GM23248 (cell line): ENCODE measurements at regions not wholly inside any gene's neighbourhood (a gene's known extent, or its start where the extent isn't known, plus 50 kb on each side); places are given as distances from the start of the nearest gene placed in this dataset.

ENCODE experiments used
- DNase-seq: peaks from one replicate; pipeline ENCODE4 v3.0.0-alpha.2; 2015
- H2AFZ ChIP-seq: fragments of 200-600 bp; sonication (generic); 2 replicates; pipeline ENCODE4 v1.6.1; 2016; ENCODE audit warnings: antibody characterized with exemption
- H3F3A ChIP-seq: fragments of 200-600 bp; sonication (generic); 2 replicates; pipeline ENCODE4 v1.6.1; 2016; ENCODE audit warnings: mild to moderate bottlenecking, antibody characterized with exemption, mixed run types; ENCODE audit not compliant: insufficient read depth
- H3K27ac ChIP-seq: fragments of 200-600 bp; sonication (generic); 2 replicates; pipeline ENCODE4 v1.5.1; 2016; ENCODE audit warnings: mild to moderate bottlenecking
- H3K27me3 ChIP-seq: fragments of 200-600 bp; sonication (generic); replicated peaks from 2 replicates; pipeline ENCODE4 v1.6.1; 2016; ENCODE audit warnings: mild to moderate bottlenecking; ENCODE audit not compliant: insufficient read depth
- H3K36me3 ChIP-seq: fragments of 200-600 bp; sonication (generic); 2 replicates; pipeline ENCODE4 v1.6.1; 2016; ENCODE audit warnings: low read depth, mild to moderate bottlenecking
- H3K4me1 ChIP-seq: fragments of 200-600 bp; sonication (generic); 2 replicates; pipeline ENCODE4 v1.6.1; 2016; ENCODE audit warnings: mild to moderate bottlenecking; ENCODE audit not compliant: insufficient read depth
- H3K4me2 ChIP-seq: fragments of 200-600 bp; sonication (generic); one replicate; pipeline ENCODE4 v1.6.1; 2016; ENCODE audit warnings: mild to moderate bottlenecking; ENCODE audit not compliant: unreplicated experiment
- H3K4me3 ChIP-seq: fragments of 200-600 bp; sonication (generic); 2 replicates; pipeline ENCODE4 v1.5.1; 2016; ENCODE audit warnings: mild to moderate bottlenecking
- H3K79me2 ChIP-seq: fragments of 200-600 bp; sonication (generic); 2 replicates; pipeline ENCODE4 v1.6.1; 2016; ENCODE audit warnings: mild to moderate bottlenecking; ENCODE audit not compliant: insufficient read depth
- H3K9ac ChIP-seq: fragments of 200-600 bp; sonication (generic); 2 replicates; pipeline ENCODE4 v1.6.1; 2016; ENCODE audit warnings: mild to moderate bottlenecking
- H3K9me2 ChIP-seq: fragments of 200-600 bp; sonication (generic); 2 replicates; pipeline ENCODE4 v1.6.1; 2016; ENCODE audit warnings: mixed run types, mild to moderate bottlenecking, moderate library complexity; ENCODE audit not compliant: insufficient read depth
- H3K9me3 ChIP-seq: fragments of 200-600 bp; sonication (generic); one replicate; pipeline ENCODE4 v1.6.1; 2017; ENCODE audit warnings: low read depth
- H4K20me1 ChIP-seq: fragments of 200-600 bp; sonication (generic); 2 replicates; pipeline ENCODE4 v1.6.0; 2016; ENCODE audit not compliant: insufficient read depth
- EZH2 ChIP-seq: fragments of 200-600 bp; sonication (generic); IDR thresholded peaks from 2 replicates; pipeline ENCODE4 v1.6.1; 2018; ENCODE audit warnings: antibody characterized with exemption, mild to moderate bottlenecking; ENCODE audit not compliant: insufficient read depth, poor library complexity, severe bottlenecking
- EZH2phosphoT487 ChIP-seq: fragments of 200-600 bp; sonication (generic); IDR thresholded peaks from 2 replicates; pipeline ENCODE4 v1.6.1; 2018; ENCODE audit warnings: antibody characterized with exemption, moderate library complexity, mild to moderate bottlenecking, low read depth; ENCODE audit not compliant: insufficient read depth
- WGBS, 2 experiments: methylation state at CpG; one replicate each; pipeline ENCODE4 v1.1.6; 2015 to 2017; ENCODE audit warnings: low lambda C conversion rate in 2 of 2, low coverage in 1 of 2; ENCODE audit errors: missing lambda C conversion rate in 2 of 2; 5-methylcytosine and 5-hydroxymethylcytosine counted together
- in situ Hi-C: fragments of 300-500 bp; cut with MboI; formaldehyde crosslinking; loops from 2 replicates; pipeline ENCODE4 v1.15.0; 2020

- peaks cover 12% of the 10 kb centered on the region for H3F3A ChIP-seq
- no peaks in the 10 kb centered on the region for H3K9me2 ChIP-seq
- no peaks in the 10 kb centered on the region for H3K36me3 ChIP-seq
- TF ChIP-seq EZH2phosphoT487 (no peak), EZH2 (no peak)
- in situ Hi-C loops: loop anchor here (25.0 kb wide), 1 partner anchor 509 kb away; no protein-coding TSS in a partner anchor
- no peak overlapping the region for H2AFZ ChIP-seq
- no peak overlapping the region for H3K4me3 ChIP-seq
- no peak overlapping the region for H3K9ac ChIP-seq
- H4K20me1 ChIP-seq: no peaks in the 10 kb centered on the region
- no peak overlapping the region for H3K4me2 ChIP-seq
- H3K27me3 ChIP-seq: no peaks in the 10 kb centered on the region
- H3K79me2 ChIP-seq: no peaks in the 10 kb centered on the region
- H3K4me1 ChIP-seq: peaks cover 18% of the 10 kb centered on the region
- DNase-seq: no peak
- H3K27ac ChIP-seq: no peak overlapping the region
- no peaks in the 10 kb centered on the region for H3K9me3 ChIP-seq
Observed at GRCh38 chr15:66928101-66928500, 137.3 kb upstream of the SMAD3 start.

GRCh38 chr15:66928784-66929183, 136.6 kb upstream of the SMAD3 start:
- no peak overlapping the region for H3K4me2 ChIP-seq
- no peaks in the 10 kb centered on the region for H3K79me2 ChIP-seq
- H2AFZ ChIP-seq: no peak overlapping the region
- H3K4me3 ChIP-seq: no peak overlapping the region
- WGBS, 2 experiments: 97% methylated on average over 1 of the region's 1 CpG; no CpG with 5 or more reads in 1 of the 2 experiments
- no peaks in the 10 kb centered on the region for H3K9me2 ChIP-seq
- no peak overlapping the region for H3K9ac ChIP-seq
- H4K20me1 ChIP-seq: no peaks in the 10 kb centered on the region
- no peaks in the 10 kb centered on the region for H3K9me3 ChIP-seq
- H3F3A ChIP-seq: peaks cover 12% of the 10 kb centered on the region
- in situ Hi-C loops: loop anchor here (25.0 kb wide), 1 partner anchor 509 kb away; no protein-coding TSS in a partner anchor
- TF ChIP-seq EZH2phosphoT487: no peak
- TF ChIP-seq EZH2: no peak
- no peak overlapping the region for H3K27ac ChIP-seq
- H3K4me1 ChIP-seq: peaks cover 18% of the 10 kb centered on the region
- H3K27me3 ChIP-seq: no peaks in the 10 kb centered on the region
- DNase-seq: no peak
- H3K36me3 ChIP-seq: no peaks in the 10 kb centered on the region

GRCh38 chr15:66929843-66930402, 135.5 kb upstream of the SMAD3 start:
- no peak overlapping the region for H3K9ac ChIP-seq
- H3K4me1 ChIP-seq: peaks cover 18% of the 10 kb centered on the region
- no peaks in the 10 kb centered on the region for H3K9me3 ChIP-seq
- no peak overlapping the region for H3K27ac ChIP-seq
- no peaks in the 10 kb centered on the region for H3K27me3 ChIP-seq
- no peak overlapping the region for H3K4me3 ChIP-seq
- H4K20me1 ChIP-seq: no peaks in the 10 kb centered on the region
- no peaks in the 10 kb centered on the region for H3K9me2 ChIP-seq
- no peak for DNase-seq
- H3K4me2 ChIP-seq: no peak overlapping the region
- in situ Hi-C loops: loop anchor here (25.0 kb wide), 1 partner anchor 507 kb away; no protein-coding TSS in a partner anchor
- H3K36me3 ChIP-seq: no peaks in the 10 kb centered on the region
- no peak overlapping the region for H2AFZ ChIP-seq
- H3F3A ChIP-seq: peaks cover 12% of the 10 kb centered on the region
- WGBS, 2 experiments: 78 to 91% methylated on average over 2 of the region's 2 CpGs
- no peaks in the 10 kb centered on the region for H3K79me2 ChIP-seq
- TF ChIP-seq EZH2phosphoT487 (no peak), EZH2 (no peak)

- H2AFZ ChIP-seq: peak overlapping the region; percentile 21; the same call in 1 of the 2 replicates
- TF ChIP-seq EZH2 (no peak), EZH2phosphoT487 (no peak)
- DNase-seq: peak; percentile 72
- H3K4me2 ChIP-seq: peak overlapping the region; percentile 71
- H3K79me2 ChIP-seq: no peaks in the 10 kb centered on the region
- no peaks in the 10 kb centered on the region for H3K36me3 ChIP-seq
- H3K27me3 ChIP-seq: no peaks in the 10 kb centered on the region
- H3K9ac ChIP-seq: no peak overlapping the region
- peak overlapping the region; percentile 35 for H3K4me3 ChIP-seq
- in situ Hi-C loops: loop anchor here (25.0 kb wide), 1 partner anchor 505 kb away; no protein-coding TSS in a partner anchor
- no peaks in the 10 kb centered on the region for H4K20me1 ChIP-seq
- 28 to 29% methylated on average over 15 of the region's 15 CpGs for WGBS, 2 experiments
- no peaks in the 10 kb centered on the region for H3K9me2 ChIP-seq
- H3F3A ChIP-seq: peaks cover 12% of the 10 kb centered on the region
- peaks cover 36% of the 10 kb centered on the region for H3K4me1 ChIP-seq
- H3K9me3 ChIP-seq: no peaks in the 10 kb centered on the region
- peak overlapping the region; percentile 7; the same call in 1 of the 2 replicates for H3K27ac ChIP-seq
Observed at GRCh38 chr15:66931768-66932633, 133.4 kb upstream of the SMAD3 start.
